ENCODE measurements at regions not wholly inside any gene's neighbourhood (a gene's known extent, or its start where the extent isn't known, plus 50 kb on each side); places are given as distances from the start of the nearest gene placed in this dataset.

GRCh38 chr17:71735893-71736292, 384.9 kb upstream of the SOX9 start:
- H4K20me1 ChIP-seq (ENCODE audit: control insufficient read depth, extremely low read depth, insufficient read depth, low read length) = no peaks in the 10 kb centered on the region
- H3K9me3 ChIP-seq (ENCODE audit: control insufficient read depth, low read depth, low read length) = no peaks in the 10 kb centered on the region
- TF ChIP-seq EZH2 (IDR thresholded peaks at IDR 0.05; ENCODE audit: low read length) (no peak), CTCF (optimal IDR thresholded peaks at IDR 0.05 in 1 of 3, IDR thresholded peaks at IDR 0.05 in 1 of 3, conservative IDR thresholded peaks at IDR 0.05 in 1 of 3; ENCODE audit: extremely low read depth in 1 of 3, insufficient read depth in 2 of 3, low read length in 3 of 3) (no peak)
- H3K27me3 ChIP-seq (ENCODE audit: control insufficient read depth, extremely low read depth, insufficient read depth, low read length) = no peaks in the 10 kb centered on the region
- no peaks in the 10 kb centered on the region for H3K4me1 ChIP-seq (ENCODE audit: control insufficient read depth, extremely low read depth, insufficient read depth, low read length)
- dilution Hi-C loops (cut with MboI; ENCODE audit: extremely low pct_ligation_motif_present, low sequenced_read_pairs) = no loop called here
- H3K36me3 ChIP-seq (ENCODE audit: control insufficient read depth in 2 of 2, extremely low read depth in 1 of 2, insufficient read depth in 2 of 2, low read length in 2 of 2) = no peaks in the 10 kb centered on the region
- no peak overlapping the region for H3K4me3 ChIP-seq (ENCODE audit: control insufficient read depth in 2 of 3, extremely low read depth in 1 of 3, insufficient read depth in 2 of 3, low read depth in 1 of 3, low read length in 3 of 3)
- no peaks in the 10 kb centered on the region for H3K9me1 ChIP-seq (ENCODE audit: control insufficient read depth, extremely low read depth, insufficient read depth, low read length)
- H3K27ac ChIP-seq (ENCODE audit: control insufficient read depth, insufficient read depth, low read length) = no peak overlapping the region
- H2AFZ ChIP-seq (ENCODE audit: control insufficient read depth, low read length) = no peak overlapping the region
- H3K4me2 ChIP-seq (ENCODE audit: control insufficient read depth, extremely low read depth, insufficient read depth, low read depth, low read length) = no peak overlapping the region
- DNase-seq (ENCODE audit: low read depth, low spot score) (no peak), FAIRE-seq (no peak)
- no peak overlapping the region for H3K9ac ChIP-seq (ENCODE audit: control insufficient read depth, extremely low read depth, insufficient read depth, low read length)
- no peaks in the 10 kb centered on the region for H3K79me2 ChIP-seq (ENCODE audit: control insufficient read depth, insufficient read depth, low read length)

GRCh38 chr17:71740866-71741265, 380.0 kb upstream of the SOX9 start:
- FAIRE-seq = no peak
- H3K4me2 ChIP-seq (ENCODE audit: control insufficient read depth, extremely low read depth, insufficient read depth, low read depth, low read length) = no peak overlapping the region
- no peaks in the 10 kb centered on the region for H3K27me3 ChIP-seq (ENCODE audit: control insufficient read depth, extremely low read depth, insufficient read depth, low read length)

More at GRCh38 chr17:71740866-71741265, 380.0 kb upstream of the SOX9 start:
- Histone ChIP-seq H3K9me1 (ENCODE audit: control insufficient read depth, extremely low read depth, insufficient read depth, low read length) (no peaks in the 10 kb centered on the region), H3K79me2 (ENCODE audit: control insufficient read depth, insufficient read depth, low read length) (no peaks in the 10 kb centered on the region), H4K20me1 (ENCODE audit: control insufficient read depth, extremely low read depth, insufficient read depth, low read length) (no peaks in the 10 kb centered on the region), H3K27ac (ENCODE audit: control insufficient read depth, insufficient read depth, low read length) (no peak overlapping the region), H3K9ac (ENCODE audit: control insufficient read depth, extremely low read depth, insufficient read depth, low read length) (no peak overlapping the region), H3K4me1 (ENCODE audit: control insufficient read depth, extremely low read depth, insufficient read depth, low read length) (no peaks in the 10 kb centered on the region), H3K4me3 (ENCODE audit: control insufficient read depth in 2 of 3, extremely low read depth in 1 of 3, insufficient read depth in 2 of 3, low read depth in 1 of 3, low read length in 3 of 3) (no peak overlapping the region), H3K9me3 (ENCODE audit: control insufficient read depth, low read depth, low read length) (no peaks in the 10 kb centered on the region), H3K36me3 (ENCODE audit: control insufficient read depth in 2 of 2, extremely low read depth in 1 of 2, insufficient read depth in 2 of 2, low read length in 2 of 2) (no peaks in the 10 kb centered on the region), H2AFZ (ENCODE audit: control insufficient read depth, low read length) (no peak overlapping the region)
- no peak for TF ChIP-seq CTCF (optimal IDR thresholded peaks at IDR 0.05 in 1 of 3, IDR thresholded peaks at IDR 0.05 in 1 of 3, conservative IDR thresholded peaks at IDR 0.05 in 1 of 3; ENCODE audit: extremely low read depth in 1 of 3, insufficient read depth in 2 of 3, low read length in 3 of 3)
- TF ChIP-seq EZH2 (IDR thresholded peaks at IDR 0.05; ENCODE audit: low read length) = no peak
- no peak for DNase-seq (ENCODE audit: low read depth, low spot score)
- dilution Hi-C loops (cut with MboI; ENCODE audit: extremely low pct_ligation_motif_present, low sequenced_read_pairs) = no loop called here

All from keratinocyte (primary cell).